KMS-11 (cell line): ENCODE measurements at regions not wholly inside any gene's neighbourhood (a gene's known extent, or its start where the extent isn't known, plus 50 kb on each side); places are given as distances from the start of the nearest gene placed in this dataset.

Experiments used
- H2AFZ ChIP-seq: fragments of 200-600 bp; sonication (generic); 2 replicates; pipeline ENCODE4 v1.6.1; 2016; ENCODE audit warnings: antibody characterized with exemption, mixed run types, low read depth
- H3K27ac ChIP-seq: fragments of 200-600 bp; sonication (generic); 2 replicates; pipeline ENCODE4 v1.6.1; 2016; ENCODE audit warnings: mild to moderate bottlenecking, mixed run types
- H3K27me3 ChIP-seq: fragments of 200-600 bp; sonication (generic); 2 replicates; pipeline ENCODE4 v1.6.1; 2017; ENCODE audit warnings: mild to moderate bottlenecking, low read depth, mixed run types, moderate library complexity; ENCODE audit not compliant: insufficient read depth
- H3K36me3 ChIP-seq: fragments of 200-600 bp; sonication (generic); 2 replicates; pipeline ENCODE4 v1.6.1; 2017; ENCODE audit warnings: mild to moderate bottlenecking, mixed run types; ENCODE audit not compliant: insufficient read depth
- H3K4me1 ChIP-seq: fragments of 200-600 bp; sonication (generic); 2 replicates; pipeline ENCODE4 v1.6.1; 2016; ENCODE audit warnings: mild to moderate bottlenecking, low read depth, mixed run types; ENCODE audit not compliant: poor library complexity, severe bottlenecking
- H3K4me2 ChIP-seq: fragments of 200-600 bp; sonication (generic); 2 replicates; pipeline ENCODE4 v1.7.0; 2016; ENCODE audit warnings: mild to moderate bottlenecking, mixed run types
- H3K4me3 ChIP-seq: fragments of 200-600 bp; sonication (generic); IDR thresholded peaks from 2 replicates; pipeline ENCODE4 v1.6.1; 2017; ENCODE audit warnings: low read depth, low read length, mixed read lengths; ENCODE audit not compliant: insufficient read depth
- H3K79me2 ChIP-seq: fragments of 200-600 bp; sonication (generic); 2 replicates; pipeline ENCODE4 v1.6.1; 2016; ENCODE audit warnings: low read depth, mixed run types; ENCODE audit not compliant: insufficient read depth
- H3K9ac ChIP-seq: fragments of 200-600 bp; sonication (generic); 2 replicates; pipeline ENCODE4 v1.6.1; 2016; ENCODE audit warnings: mild to moderate bottlenecking, mixed run types
- H4K20me1 ChIP-seq: fragments of 200-600 bp; sonication (generic); 2 replicates; pipeline ENCODE4 v1.6.1; 2016; ENCODE audit warnings: mild to moderate bottlenecking, mixed run types; ENCODE audit not compliant: insufficient read depth
- TF ChIP-seq, protein P1 (sequence below): fragments of 200-600 bp; sonication (generic); conservative IDR thresholded peaks from 2 replicates; pipeline ENCODE4 v1.6.1; 2017; ENCODE audit warnings: low read depth, mild to moderate bottlenecking, antibody characterized with exemption, low read length, moderate library complexity, mixed read lengths

DNA sequence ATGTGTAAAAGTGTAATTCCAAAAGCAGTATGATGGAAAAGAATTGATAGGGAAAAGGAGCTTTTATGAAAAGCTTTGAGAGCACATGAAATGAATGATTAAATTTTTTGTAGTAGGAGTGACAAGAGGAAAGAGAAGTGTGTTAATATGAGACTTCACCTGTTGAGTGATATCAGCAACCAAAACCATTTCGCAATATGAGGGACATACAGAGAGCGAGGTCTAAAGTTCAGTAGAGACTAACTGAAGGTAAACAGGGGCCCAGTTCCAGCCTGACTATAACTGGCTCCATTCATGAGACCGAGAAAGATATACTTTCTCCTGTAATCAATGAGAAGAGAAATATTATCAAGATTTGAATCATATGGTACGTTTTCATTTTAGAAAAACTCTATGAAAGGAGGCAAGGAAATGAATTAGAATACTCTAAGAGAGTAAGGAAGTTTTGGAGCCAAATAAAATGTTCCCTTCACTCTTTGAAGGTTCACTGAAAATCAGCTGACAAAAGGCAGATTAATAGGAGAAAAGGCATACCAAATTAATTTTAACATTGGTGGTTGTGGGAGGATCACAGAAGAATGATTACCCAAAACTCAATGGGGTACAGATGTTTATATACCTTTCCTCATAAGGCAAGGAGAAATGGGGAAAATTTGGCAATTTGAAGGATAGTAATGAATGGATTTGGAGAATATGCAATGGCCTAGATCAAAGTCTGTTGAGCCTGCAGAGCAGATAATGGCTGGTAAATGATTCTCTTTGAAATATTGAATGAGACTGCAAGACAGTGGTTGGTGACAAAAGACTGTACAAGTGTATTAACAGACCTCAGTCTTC, 932.2 kb downstream of the TDRD15 start:
- no peak overlapping the region for H2AFZ ChIP-seq

DNA sequence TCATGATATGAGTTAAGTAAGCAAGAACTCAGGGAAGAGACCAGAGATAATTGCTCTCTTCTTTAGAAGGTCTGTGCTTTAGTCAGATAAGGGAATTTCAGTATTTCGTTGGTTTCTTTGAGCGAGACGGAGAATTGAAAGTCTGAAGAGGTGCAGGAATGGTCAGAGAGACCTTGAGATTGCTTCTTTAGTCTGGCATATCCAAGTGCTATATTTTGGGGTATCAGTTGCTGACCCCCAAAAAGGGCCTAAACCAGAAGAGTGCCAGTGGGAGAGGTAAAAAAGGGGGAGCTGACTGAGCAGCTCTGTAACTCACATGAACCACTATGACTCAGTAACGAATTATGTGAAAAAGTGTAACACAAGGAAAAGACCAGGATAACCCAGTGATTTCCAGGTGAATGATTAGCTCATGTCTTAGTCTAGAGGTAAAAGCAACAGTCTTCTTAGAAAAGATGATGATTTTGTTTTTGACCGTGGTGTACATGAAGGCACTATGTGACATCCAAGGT, 932.9 kb downstream of the TDRD15 start:
- H3K36me3 ChIP-seq: no peaks in the 10 kb centered on the region
- H2AFZ ChIP-seq: no peak overlapping the region
- no peaks in the 10 kb centered on the region for H3K4me1 ChIP-seq
- H4K20me1 ChIP-seq: no peaks in the 10 kb centered on the region
- H3K9ac ChIP-seq: no peak overlapping the region
- TF ChIP-seq, protein P1, sequence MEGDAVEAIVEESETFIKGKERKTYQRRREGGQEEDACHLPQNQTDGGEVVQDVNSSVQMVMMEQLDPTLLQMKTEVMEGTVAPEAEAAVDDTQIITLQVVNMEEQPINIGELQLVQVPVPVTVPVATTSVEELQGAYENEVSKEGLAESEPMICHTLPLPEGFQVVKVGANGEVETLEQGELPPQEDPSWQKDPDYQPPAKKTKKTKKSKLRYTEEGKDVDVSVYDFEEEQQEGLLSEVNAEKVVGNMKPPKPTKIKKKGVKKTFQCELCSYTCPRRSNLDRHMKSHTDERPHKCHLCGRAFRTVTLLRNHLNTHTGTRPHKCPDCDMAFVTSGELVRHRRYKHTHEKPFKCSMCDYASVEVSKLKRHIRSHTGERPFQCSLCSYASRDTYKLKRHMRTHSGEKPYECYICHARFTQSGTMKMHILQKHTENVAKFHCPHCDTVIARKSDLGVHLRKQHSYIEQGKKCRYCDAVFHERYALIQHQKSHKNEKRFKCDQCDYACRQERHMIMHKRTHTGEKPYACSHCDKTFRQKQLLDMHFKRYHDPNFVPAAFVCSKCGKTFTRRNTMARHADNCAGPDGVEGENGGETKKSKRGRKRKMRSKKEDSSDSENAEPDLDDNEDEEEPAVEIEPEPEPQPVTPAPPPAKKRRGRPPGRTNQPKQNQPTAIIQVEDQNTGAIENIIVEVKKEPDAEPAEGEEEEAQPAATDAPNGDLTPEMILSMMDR: no peak
- H3K4me3 ChIP-seq: no peak overlapping the region
- H3K27me3 ChIP-seq: no peaks in the 10 kb centered on the region
- no peak overlapping the region for H3K4me2 ChIP-seq
- no peak overlapping the region for H3K27ac ChIP-seq
- no peaks in the 10 kb centered on the region for H3K79me2 ChIP-seq

More for the DNA sequence above, 932.2 kb downstream of the TDRD15 start:
- no peaks in the 10 kb centered on the region for H3K36me3 ChIP-seq
- H3K9ac ChIP-seq: no peak overlapping the region
- no peaks in the 10 kb centered on the region for H3K4me1 ChIP-seq
- no peaks in the 10 kb centered on the region for H3K79me2 ChIP-seq
- H4K20me1 ChIP-seq: no peaks in the 10 kb centered on the region
- TF ChIP-seq, protein P1: no peak
- no peak overlapping the region for H3K4me2 ChIP-seq
- no peak overlapping the region for H3K27ac ChIP-seq
- H3K27me3 ChIP-seq: no peaks in the 10 kb centered on the region
- H3K4me3 ChIP-seq: no peak overlapping the region

DNA sequence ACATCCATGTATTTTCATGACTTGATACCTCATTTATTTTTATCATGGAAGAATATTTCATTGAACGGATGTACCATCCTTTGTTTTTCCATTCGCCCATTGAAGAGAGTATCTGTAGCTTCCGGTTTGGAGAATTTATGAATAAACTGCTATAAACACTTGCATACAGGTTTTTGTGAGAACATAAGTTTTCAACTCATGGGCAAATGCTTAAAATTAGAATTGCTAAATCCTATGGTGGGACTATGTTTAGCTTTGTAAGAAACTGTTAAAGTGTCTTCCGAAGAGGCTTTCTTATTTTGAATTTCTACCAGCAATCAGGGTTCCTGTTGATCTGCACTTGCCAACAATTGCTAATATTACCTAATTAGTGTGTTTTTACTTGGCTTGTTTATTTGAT, 938.9 kb downstream of the TDRD15 start:
- Histone ChIP-seq H3K9ac (no peak overlapping the region), H3K27me3 (no peaks in the 10 kb centered on the region), H3K4me2 (no peak overlapping the region), H3K4me3 (no peak overlapping the region), H3K79me2 (no peaks in the 10 kb centered on the region), H2AFZ (no peak overlapping the region), H3K27ac (no peak overlapping the region), H3K36me3 (no peaks in the 10 kb centered on the region), H4K20me1 (no peaks in the 10 kb centered on the region), H3K4me1 (no peaks in the 10 kb centered on the region)
- TF ChIP-seq, protein P1: no peak

DNA sequence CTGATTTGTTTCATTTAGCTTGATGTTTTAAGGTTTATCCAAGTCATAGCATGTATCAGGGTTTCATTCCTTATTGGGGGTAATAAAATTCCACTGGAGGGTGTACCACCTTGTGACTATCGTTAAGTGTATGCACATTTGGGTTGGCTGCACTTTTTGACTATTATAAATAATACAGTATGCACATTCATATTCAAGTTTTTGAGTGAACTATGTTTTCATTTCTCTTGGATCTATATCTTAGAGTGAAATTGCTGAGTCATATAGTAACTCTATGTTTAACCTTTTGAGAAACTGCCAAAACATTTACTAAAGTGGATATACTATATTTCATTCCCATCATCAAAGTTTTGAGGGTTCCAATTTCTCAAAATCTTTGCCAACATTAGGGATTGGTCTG, 952.7 kb downstream of the TDRD15 start:
- Histone ChIP-seq H4K20me1 (no peaks in the 10 kb centered on the region), H3K4me3 (no peak overlapping the region), H3K79me2 (no peaks in the 10 kb centered on the region), H3K27ac (no peak overlapping the region), H3K27me3 (no peaks in the 10 kb centered on the region), H3K4me2 (no peak overlapping the region), H3K9ac (no peak overlapping the region), H3K4me1 (peaks cover 9% of the 10 kb centered on the region), H3K36me3 (no peaks in the 10 kb centered on the region), H2AFZ (no peak overlapping the region)
- TF ChIP-seq, protein P1: no peak
